Stimulated activated naive CD8-positive, alpha-beta T cell treated with anti-CD3 and anti-CD28 coated beads, Interleukin-15, Interleukin-2, amounts not matched to agents 100 ng/mL and 50 ng/mL, for 24 hours (primary cell): ENCODE measurements at regions not wholly inside any gene's neighbourhood (a gene's known extent, or its start where the extent isn't known, plus 50 kb on each side); places are given as distances from the start of the nearest gene placed in this dataset.
"Not testable (repeated sequence)": the region's sequence is repeated elsewhere in the genome, so short reads cannot be mapped to it uniquely, and the experiment has no call there.

Experiments
- H3K27ac Mint-ChIP-seq: one replicate; pipeline ENCODE4 v1.8.0; 2021; ENCODE audit warnings: mild to moderate bottlenecking, mixed read lengths
- H3K27me3 Mint-ChIP-seq: one replicate; pipeline ENCODE4 v1.8.0; 2021; ENCODE audit warnings: mixed read lengths
- H3K36me3 Mint-ChIP-seq: one replicate; pipeline ENCODE4 v1.8.0; 2021; ENCODE audit warnings: low read depth, mixed read lengths
- H3K4me1 Mint-ChIP-seq: one replicate; pipeline ENCODE4 v1.8.0; 2021; ENCODE audit warnings: low read depth, mixed read lengths
- H3K4me3 Mint-ChIP-seq: one replicate; pipeline ENCODE4 v1.8.0; 2021; ENCODE audit warnings: mild to moderate bottlenecking, mixed read lengths
- H3K9me3 Mint-ChIP-seq: one replicate; pipeline ENCODE4 v1.8.0; 2021; ENCODE audit warnings: mixed read lengths

DNA sequence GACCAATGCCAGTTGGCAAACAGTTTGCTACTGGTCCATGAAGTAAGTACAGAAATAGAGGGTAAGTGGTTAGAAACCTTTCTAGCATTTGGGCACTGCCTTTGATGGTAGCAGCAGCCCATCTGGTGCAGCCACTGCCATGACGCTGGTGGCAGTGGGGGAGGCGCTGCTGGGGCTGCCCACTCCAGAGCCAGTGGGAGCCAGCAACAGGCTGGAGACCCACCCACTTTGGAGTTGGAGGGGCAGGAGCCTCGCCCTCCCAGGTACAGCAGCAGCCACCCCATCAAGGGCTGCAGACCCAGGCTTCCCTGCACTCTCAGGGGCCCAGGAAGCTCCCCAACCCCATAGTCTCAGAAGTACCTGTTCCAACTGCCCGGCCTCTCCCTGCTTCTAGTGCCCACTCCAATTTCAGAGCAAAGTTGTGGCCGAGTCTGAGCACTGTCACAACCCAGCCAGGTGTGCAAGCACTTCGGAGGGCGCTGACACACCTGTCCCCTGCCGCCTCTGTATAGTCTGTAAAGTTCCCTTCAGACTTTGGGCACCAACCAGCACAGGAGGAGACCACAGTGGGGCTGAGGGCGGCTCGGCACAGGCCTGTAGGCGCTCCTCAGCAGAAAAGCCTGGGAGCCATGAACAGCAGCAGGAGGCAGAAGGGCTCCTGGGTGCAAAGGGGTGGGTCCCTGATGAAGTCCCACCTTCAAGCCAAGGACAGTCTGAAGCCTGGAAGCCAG is 125.6 kb upstream of the CCDC150 start:
- H3K4me3 Mint-ChIP-seq = no peak overlapping the region
- no peaks in the 10 kb centered on the region for H3K9me3 Mint-ChIP-seq
- H3K36me3 Mint-ChIP-seq = no peaks in the 10 kb centered on the region
- no peaks in the 10 kb centered on the region for H3K4me1 Mint-ChIP-seq
- H3K27ac Mint-ChIP-seq = no peak overlapping the region
- H3K27me3 Mint-ChIP-seq = peaks cover 15% of the 10 kb centered on the region

DNA sequence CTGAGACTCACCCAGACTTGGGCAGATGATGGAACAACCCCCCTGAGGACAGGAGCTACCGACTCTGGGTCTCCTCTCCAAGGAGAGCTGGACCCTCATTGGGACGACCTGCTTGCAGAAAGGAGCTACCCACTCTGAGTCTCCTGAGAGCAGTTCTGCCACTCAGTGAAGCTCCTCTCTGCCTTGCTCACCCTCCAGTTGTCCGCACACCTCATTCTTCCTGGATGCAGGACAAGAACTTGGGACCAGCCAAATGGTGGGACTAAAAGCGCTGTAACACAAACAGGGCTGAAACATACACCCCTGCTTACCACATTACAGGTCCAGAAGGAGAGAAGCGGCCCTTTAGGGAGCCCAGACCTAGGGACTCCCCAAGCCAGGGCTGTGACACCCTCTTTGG is 124.9 kb upstream of the CCDC150 start:
- Mint-ChIP-seq H3K9me3 (no peaks in the 10 kb centered on the region), H3K27ac (no peak overlapping the region), H3K36me3 (no peaks in the 10 kb centered on the region), H3K27me3 (peaks cover 15% of the 10 kb centered on the region), H3K4me3 (no peak overlapping the region), H3K4me1 (no peaks in the 10 kb centered on the region)

DNA sequence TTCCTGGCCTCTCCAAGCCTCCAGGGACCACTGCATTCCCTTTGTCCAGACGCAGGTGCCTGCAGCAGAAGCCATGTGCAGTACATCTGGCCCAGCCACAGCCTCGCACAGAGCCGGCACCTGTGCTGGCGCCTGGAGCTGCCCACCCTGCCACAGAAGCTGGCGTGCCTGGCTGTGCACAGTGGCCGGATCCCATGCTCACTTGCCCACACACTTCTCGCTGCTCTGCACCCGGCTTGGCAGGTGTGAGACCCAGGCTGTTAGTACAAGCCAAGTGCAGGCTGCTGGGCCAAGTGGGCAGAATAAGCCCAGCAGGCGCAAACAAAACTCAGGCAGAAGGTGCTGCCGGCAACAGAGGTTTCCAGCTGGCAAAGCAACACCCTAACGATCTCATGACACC is 124.5 kb upstream of the CCDC150 start:
- H3K9me3 Mint-ChIP-seq = no peaks in the 10 kb centered on the region
- H3K27ac Mint-ChIP-seq = no peak overlapping the region
- H3K4me3 Mint-ChIP-seq = no peak overlapping the region
- H3K27me3 Mint-ChIP-seq = peaks cover 12% of the 10 kb centered on the region
- no peaks in the 10 kb centered on the region for H3K4me1 Mint-ChIP-seq
- no peaks in the 10 kb centered on the region for H3K36me3 Mint-ChIP-seq

DNA sequence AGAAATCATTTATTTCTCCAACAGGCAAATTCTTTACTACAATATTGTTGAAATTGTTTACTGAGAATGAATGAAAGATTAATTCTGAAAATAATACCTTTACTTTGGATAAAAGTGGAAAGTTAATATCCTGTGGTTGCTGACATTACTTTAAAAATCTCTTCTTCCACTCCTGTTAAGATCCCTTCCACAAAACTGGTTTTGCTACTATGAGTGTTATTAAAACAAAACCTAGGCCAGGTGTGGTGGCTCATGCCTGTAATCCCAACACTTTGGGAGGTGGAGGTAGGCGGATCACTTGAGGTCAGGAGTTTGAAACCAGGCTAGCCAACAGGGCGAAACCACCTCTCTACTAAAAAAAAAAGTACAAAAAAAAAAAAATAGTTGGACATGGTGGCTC is 123.9 kb upstream of the CCDC150 start:
- Mint-ChIP-seq H3K27me3 (peaks cover 12% of the 10 kb centered on the region), H3K36me3 (no peaks in the 10 kb centered on the region), H3K27ac (no peak overlapping the region), H3K4me1 (no peaks in the 10 kb centered on the region), H3K4me3 (no peak overlapping the region), H3K9me3 (no peaks in the 10 kb centered on the region)

DNA sequence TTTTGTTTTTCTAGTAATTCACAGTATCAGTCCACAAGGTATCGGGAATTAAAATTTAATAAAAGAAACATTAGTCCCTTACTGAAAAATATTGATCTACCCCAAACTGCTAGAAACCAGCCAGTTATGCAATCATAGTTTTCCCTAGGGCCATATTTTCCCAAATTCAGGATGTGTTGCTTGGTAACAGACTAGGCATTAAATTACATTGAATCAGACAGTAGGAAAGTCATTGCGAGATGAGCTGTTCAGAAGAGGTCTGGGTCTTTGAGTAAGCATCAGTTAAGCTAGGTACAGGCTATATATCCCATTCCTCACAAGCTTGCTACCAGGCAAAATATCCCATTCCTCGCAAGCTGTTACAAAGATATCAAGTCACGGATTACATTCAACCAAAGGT is 123.0 kb upstream of the CCDC150 start:
- no peaks in the 10 kb centered on the region for H3K9me3 Mint-ChIP-seq
- H3K27ac Mint-ChIP-seq = no peak overlapping the region
- no peaks in the 10 kb centered on the region for H3K4me1 Mint-ChIP-seq
- H3K27me3 Mint-ChIP-seq = peaks cover 11% of the 10 kb centered on the region
- H3K4me3 Mint-ChIP-seq = no peak overlapping the region
- no peaks in the 10 kb centered on the region for H3K36me3 Mint-ChIP-seq

DNA sequence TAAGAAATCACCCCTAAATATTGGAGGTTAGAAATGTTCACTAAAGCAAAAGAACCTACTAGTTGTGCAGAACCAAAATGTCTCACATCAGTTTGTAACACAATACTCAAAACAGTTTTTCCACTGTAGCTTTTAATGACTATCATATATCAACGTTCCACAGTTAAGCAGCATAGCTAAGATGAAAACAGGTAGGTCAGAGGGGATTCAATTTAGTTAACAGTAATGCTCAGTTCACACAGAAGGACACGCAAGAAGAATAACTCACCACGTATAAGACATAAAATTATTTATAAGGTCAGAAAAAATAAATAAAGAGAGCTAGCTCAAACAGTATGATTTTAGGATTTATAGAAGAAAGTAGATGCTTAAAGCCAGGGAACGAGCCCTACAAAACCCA is 118.9 kb upstream of the CCDC150 start:
- H3K4me1 Mint-ChIP-seq = no peaks in the 10 kb centered on the region
- H3K36me3 Mint-ChIP-seq = no peaks in the 10 kb centered on the region
- no peak overlapping the region for H3K4me3 Mint-ChIP-seq
- H3K27me3 Mint-ChIP-seq = peaks cover 3% of the 10 kb centered on the region
- no peak overlapping the region for H3K27ac Mint-ChIP-seq
- no peaks in the 10 kb centered on the region for H3K9me3 Mint-ChIP-seq

DNA sequence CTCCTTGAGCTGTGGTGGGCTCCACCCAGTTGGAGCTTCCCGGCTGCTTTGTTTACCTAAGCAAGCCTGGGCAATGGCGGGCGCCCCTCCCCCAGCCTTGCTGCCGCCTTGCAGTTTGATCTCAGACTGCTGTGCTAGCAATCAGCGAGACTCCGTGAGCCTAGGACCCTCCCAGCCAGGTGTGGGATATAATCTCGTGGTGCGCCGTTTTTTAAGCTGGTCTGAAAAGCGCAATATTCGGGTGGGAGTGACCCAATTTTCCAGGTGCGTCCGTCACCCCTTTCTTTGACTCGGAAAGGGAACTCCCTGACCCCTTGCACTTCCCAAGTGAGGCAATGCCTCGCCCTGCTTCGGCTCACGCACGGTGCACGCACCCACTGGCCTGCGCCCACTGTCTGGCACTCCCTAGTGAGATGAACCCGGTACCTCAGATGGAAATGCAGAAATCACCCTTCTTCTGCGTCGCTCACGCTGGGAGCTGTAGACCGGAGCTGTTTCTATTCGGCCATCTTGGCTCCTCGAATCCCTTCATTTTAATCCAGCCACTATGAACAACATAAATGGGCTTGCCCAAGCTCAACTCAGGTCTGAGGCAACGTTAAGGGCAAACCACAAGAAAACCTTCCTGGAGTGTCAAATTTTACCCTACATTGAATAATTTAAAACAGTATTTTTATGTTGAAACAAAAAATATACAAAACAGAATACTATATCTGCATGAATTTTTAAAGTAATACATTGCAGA is 112.4 kb upstream of the CCDC150 start:
- H3K4me1 Mint-ChIP-seq, H3K4me3 Mint-ChIP-seq, H3K27ac Mint-ChIP-seq, H3K9me3 Mint-ChIP-seq, H3K36me3 Mint-ChIP-seq: not testable (repeated sequence)
- peaks cover 10% of the 10 kb centered on the region for H3K27me3 Mint-ChIP-seq

DNA sequence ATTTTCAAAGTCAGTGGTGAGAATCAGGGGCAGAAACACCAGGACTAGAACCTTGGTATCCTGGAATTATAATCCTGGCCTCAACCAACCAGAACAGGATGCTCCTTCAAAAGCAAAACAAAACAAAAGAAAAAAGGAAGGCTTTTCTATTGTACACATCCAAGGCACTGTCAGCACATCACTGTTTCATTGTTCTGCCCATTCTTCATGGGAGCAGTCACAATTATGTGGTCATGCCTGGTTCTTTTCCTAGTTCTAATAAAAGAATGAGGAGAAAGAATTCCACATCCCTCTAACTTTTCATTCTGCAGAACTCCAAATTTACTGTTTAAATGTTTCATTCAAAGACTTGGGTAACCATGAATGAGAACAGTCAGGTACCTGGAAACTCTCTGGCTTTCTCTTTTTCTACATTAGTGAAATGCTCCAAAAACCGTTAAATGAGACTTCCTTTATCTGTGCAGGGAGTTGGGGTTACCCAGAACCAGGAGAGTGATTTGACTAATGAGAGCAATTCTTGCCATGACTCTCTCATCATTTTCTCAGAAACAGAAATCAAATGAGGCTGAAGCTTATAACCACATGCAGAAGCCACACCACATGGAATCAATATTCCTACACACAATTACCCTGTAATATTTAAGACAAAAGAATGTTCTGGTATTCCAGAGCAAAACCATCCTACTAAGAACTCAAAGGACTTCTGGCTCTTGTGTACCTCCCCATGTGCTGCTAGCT is 110.9 kb upstream of the CCDC150 start:
- Mint-ChIP-seq H3K27ac (no peak overlapping the region), H3K4me1 (peaks cover 5% of the 10 kb centered on the region), H3K9me3 (peaks cover 4% of the 10 kb centered on the region), H3K27me3 (peaks cover 10% of the 10 kb centered on the region), H3K4me3 (no peak overlapping the region), H3K36me3 (no peaks in the 10 kb centered on the region)

DNA sequence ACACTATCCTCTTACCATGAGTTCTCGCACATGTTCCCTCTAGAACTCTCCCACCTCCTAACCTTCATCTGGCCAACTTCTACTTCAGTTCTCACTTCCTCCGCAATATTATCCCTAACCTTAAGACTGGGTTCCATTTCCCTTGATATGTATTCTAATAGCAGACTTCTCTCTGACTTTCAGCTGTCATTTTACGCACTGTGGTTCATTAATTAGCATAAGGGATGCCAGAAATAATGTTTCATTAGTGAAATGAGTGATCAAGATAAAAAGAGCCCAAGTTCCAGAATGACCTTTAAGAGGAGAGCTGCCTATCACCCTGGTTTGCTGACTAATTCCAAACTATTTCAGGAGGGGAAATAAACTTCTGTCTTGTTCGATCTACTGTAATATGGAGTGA is 108.6 kb upstream of the CCDC150 start:
- Mint-ChIP-seq H3K4me3 (no peak overlapping the region), H3K4me1 (peaks cover 5% of the 10 kb centered on the region), H3K27me3 (peaks cover 16% of the 10 kb centered on the region), H3K36me3 (no peaks in the 10 kb centered on the region), H3K9me3 (peaks cover 4% of the 10 kb centered on the region), H3K27ac (no peak overlapping the region)

DNA sequence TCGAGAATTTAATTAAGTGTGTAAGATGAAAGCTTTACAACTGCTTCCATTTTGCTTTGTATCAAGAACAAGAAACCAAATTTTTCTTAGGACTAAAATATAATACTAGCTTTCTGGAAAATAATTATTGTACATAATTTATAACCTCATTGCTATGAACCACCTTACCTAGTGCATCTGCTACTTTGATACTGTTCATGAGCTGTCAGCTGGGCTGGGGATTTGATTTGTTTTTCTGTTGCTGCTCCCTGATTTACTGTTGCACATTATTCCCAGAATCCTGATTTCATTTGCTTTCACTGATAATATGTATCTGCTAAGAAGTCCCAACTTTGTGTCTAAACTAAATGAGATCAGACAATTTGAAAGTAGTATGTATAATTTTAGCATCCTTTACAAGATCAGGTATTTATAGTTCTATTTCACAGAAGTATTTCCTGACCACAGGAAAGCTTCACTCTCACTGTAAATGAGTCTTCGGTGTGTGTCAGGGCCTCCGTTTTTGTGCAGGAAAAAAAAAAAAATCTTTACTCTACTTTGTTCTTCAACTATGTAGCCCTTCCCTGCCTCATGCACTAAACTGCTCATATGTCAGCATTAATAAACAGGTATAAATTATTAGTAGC is 105.6 kb upstream of the CCDC150 start:
- H3K27me3 Mint-ChIP-seq = peaks cover 14% of the 10 kb centered on the region
- H3K9me3 Mint-ChIP-seq = peaks cover 4% of the 10 kb centered on the region
- no peak overlapping the region for H3K27ac Mint-ChIP-seq
- peaks cover 5% of the 10 kb centered on the region for H3K4me1 Mint-ChIP-seq
- H3K4me3 Mint-ChIP-seq = no peak overlapping the region
- no peaks in the 10 kb centered on the region for H3K36me3 Mint-ChIP-seq

DNA sequence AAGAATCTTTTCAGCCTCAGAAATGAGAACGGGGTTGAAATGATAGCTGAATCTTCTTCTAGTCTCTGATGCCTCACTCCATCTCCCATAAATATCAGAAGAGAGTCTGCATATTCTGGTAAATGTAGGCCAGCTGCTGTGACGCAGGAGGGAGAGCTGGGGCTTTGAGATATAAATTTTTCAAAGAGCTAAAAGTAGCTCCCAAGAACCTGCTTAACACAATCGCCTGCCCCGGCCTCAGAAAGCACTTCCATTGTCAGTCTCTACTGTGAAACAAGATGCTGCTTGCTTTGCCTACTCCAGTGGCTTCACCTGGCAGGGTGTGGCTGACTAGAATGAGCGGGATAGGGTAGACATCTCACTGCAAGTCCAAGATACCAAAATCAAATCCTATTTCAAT is 105.0 kb upstream of the CCDC150 start:
- Mint-ChIP-seq H3K36me3 (no peaks in the 10 kb centered on the region), H3K4me1 (peaks cover 5% of the 10 kb centered on the region), H3K4me3 (no peak overlapping the region), H3K27ac (no peak overlapping the region), H3K27me3 (peaks cover 11% of the 10 kb centered on the region), H3K9me3 (peaks cover 4% of the 10 kb centered on the region)

DNA sequence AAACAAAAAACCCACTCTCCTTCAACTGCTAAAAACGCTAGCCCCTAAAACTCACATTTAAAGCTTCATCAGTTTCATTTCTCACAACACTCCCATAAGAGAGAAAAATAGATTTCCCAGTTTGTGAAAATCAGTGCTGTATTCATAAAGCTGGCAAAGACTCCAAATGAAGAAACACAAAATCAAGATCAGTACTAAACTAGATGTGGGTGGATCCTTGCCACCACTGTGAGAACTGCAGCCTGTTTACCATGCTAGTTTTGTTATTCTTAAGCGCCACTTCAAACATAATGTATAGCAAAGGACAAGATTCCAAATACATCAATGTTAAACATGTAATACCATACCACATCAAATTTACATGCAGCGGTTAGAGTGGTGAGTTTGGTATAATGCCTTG is 104.5 kb upstream of the CCDC150 start:
- Mint-ChIP-seq H3K27ac (no peak overlapping the region), H3K27me3 (peaks cover 9% of the 10 kb centered on the region), H3K4me3 (no peak overlapping the region), H3K36me3 (no peaks in the 10 kb centered on the region), H3K9me3 (peaks cover 4% of the 10 kb centered on the region), H3K4me1 (peaks cover 5% of the 10 kb centered on the region)

DNA sequence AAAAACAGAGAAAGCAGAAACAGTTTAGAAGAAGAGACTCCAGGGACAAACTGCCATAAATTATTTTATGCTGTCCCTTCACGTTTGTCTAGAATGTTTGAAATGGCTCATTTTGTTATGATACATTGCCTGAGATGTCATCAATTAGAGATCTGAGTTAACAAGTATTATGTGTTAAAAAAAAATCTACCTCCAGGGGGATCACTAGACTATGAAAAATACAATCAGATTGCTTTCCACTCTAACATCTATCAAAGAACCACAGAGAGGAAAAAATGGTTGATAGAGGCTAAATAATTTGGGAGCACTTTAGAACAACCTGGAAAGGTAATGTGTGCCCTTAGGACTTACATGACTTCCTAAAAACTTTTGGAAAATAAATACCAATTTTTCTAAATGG is 103.8 kb upstream of the CCDC150 start:
- Mint-ChIP-seq H3K4me1 (peaks cover 5% of the 10 kb centered on the region), H3K27me3 (peaks cover 9% of the 10 kb centered on the region), H3K27ac (no peak overlapping the region), H3K36me3 (no peaks in the 10 kb centered on the region), H3K9me3 (peaks cover 4% of the 10 kb centered on the region), H3K4me3 (no peak overlapping the region)

DNA sequence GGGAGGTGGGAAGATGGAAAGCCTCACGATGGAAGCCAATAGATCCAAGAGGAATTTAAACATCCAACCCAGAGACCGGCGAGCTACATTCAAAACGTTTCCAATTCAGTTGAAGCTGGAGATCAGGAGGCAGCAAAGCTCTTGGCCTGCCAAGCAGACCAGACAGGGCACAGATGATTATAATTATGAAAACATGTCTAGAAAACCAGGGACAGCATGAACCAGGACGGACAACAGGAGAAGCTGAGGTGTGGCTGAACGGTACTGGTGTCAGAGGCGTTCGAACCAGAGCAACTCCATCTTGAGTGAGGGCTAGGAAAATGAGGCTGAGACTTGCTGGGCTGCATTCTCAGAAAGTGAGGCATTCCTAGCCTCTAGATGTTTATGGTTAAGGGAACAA is 102.2 kb upstream of the CCDC150 start:
- Mint-ChIP-seq H3K4me1 (peaks cover 5% of the 10 kb centered on the region), H3K36me3 (no peaks in the 10 kb centered on the region), H3K27ac (no peak overlapping the region), H3K9me3 (no peaks in the 10 kb centered on the region), H3K27me3 (peaks cover 5% of the 10 kb centered on the region), H3K4me3 (no peak overlapping the region)

DNA sequence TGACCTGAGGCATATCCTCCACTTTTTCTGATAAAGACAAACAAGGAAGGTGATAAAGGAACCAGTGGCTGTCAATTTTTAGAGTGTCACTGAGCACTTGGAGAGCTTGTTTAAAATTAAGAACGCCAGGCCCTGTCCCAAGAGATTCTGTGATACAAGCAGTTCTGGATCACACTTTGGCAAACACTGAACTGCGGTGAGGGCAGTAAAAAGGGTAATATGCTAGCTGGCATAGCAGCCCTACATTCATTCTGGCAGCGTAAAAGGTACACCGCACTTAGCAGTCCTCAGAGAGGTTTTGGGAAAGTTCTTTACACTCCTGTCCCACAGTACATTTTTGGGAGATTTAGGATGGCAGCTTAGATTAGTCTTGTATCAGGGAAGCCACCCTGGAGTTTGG is 101.3 kb upstream of the CCDC150 start:
- Mint-ChIP-seq H3K27ac (no peak overlapping the region), H3K4me1 (peaks cover 3% of the 10 kb centered on the region)

More for the DNA sequence above, 101.3 kb upstream of the CCDC150 start:
- Mint-ChIP-seq H3K36me3 (no peaks in the 10 kb centered on the region), H3K4me3 (no peak overlapping the region), H3K9me3 (no peaks in the 10 kb centered on the region), H3K27me3 (peaks cover 5% of the 10 kb centered on the region)
